ENCODE measurements at regions not wholly inside any gene's neighbourhood (a gene's known extent, or its start where the extent isn't known, plus 50 kb on each side); places are given as distances from the start of the nearest gene placed in this dataset.

DNA sequence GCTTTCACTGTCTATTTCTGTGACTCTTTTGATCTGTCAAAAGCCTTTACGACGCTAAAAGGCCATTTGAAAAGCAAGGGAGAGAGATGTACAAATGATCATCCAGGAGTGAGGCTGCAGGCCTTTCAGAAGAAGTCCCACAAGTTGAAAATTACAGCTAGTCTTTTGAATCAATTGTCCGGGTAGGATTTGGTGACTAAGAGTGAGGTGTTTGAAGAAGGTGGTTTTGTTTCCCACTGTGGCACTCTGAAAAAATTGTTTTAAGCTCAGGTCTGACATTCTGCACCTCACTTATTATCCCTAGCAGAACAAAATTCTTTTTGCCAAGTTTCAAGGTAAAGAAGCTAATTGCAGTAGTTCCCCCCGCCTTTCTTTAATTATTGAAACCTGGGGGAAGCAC lies 50.8 kb upstream of the TMEM108 start:
- Histone ChIP-seq H3K27me3 (replicated peaks) (no peaks in the 10 kb centered on the region), H3K4me3 (ENCODE audit: low read depth, low read length) (no peak overlapping the region), H3K27ac (no peak overlapping the region), H3K36me3 (replicated peaks) (no peaks in the 10 kb centered on the region)
- TF ChIP-seq, protein P1, sequence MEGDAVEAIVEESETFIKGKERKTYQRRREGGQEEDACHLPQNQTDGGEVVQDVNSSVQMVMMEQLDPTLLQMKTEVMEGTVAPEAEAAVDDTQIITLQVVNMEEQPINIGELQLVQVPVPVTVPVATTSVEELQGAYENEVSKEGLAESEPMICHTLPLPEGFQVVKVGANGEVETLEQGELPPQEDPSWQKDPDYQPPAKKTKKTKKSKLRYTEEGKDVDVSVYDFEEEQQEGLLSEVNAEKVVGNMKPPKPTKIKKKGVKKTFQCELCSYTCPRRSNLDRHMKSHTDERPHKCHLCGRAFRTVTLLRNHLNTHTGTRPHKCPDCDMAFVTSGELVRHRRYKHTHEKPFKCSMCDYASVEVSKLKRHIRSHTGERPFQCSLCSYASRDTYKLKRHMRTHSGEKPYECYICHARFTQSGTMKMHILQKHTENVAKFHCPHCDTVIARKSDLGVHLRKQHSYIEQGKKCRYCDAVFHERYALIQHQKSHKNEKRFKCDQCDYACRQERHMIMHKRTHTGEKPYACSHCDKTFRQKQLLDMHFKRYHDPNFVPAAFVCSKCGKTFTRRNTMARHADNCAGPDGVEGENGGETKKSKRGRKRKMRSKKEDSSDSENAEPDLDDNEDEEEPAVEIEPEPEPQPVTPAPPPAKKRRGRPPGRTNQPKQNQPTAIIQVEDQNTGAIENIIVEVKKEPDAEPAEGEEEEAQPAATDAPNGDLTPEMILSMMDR (IDR thresholded peaks at IDR 0.05; ENCODE audit: low read depth, low read length, missing control alignments), result no peak
- in situ Hi-C loops (cut with HindIII; ENCODE audit: low pct_ligation_motif_present, low sequenced_read_pairs), result no loop called here
- DNase-seq, result no peak

DNA sequence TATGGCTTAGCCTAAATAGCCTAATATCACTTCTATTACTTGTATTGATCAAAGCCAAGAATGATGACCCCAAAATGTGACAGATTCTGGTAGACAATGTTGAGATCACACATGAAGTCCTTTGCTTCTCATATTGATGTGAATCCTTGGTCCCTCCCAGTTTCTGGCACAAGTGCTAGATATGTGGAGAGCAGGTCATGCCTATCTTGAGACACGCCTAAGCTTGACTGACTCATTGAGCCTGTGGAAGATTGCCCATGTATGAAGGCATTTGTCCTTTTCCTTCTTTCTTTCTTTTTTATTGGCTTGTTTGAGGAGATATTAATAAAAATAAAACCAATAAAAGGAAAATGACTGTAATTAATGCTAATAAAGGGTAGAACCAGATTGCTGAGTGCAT lies 54.0 kb upstream of the TMEM108 start:
- in situ Hi-C loops (cut with HindIII; ENCODE audit: low pct_ligation_motif_present, low sequenced_read_pairs), result no loop called here
- TF ChIP-seq, protein P1 (IDR thresholded peaks at IDR 0.05; ENCODE audit: low read depth, low read length, missing control alignments), result no peak
- no peak for DNase-seq
- H3K4me3 ChIP-seq (ENCODE audit: low read depth, low read length), result no peak overlapping the region
- H3K36me3 ChIP-seq (replicated peaks), result no peaks in the 10 kb centered on the region
- no peaks in the 10 kb centered on the region for H3K27me3 ChIP-seq (replicated peaks)
- no peak overlapping the region for H3K27ac ChIP-seq

DNA sequence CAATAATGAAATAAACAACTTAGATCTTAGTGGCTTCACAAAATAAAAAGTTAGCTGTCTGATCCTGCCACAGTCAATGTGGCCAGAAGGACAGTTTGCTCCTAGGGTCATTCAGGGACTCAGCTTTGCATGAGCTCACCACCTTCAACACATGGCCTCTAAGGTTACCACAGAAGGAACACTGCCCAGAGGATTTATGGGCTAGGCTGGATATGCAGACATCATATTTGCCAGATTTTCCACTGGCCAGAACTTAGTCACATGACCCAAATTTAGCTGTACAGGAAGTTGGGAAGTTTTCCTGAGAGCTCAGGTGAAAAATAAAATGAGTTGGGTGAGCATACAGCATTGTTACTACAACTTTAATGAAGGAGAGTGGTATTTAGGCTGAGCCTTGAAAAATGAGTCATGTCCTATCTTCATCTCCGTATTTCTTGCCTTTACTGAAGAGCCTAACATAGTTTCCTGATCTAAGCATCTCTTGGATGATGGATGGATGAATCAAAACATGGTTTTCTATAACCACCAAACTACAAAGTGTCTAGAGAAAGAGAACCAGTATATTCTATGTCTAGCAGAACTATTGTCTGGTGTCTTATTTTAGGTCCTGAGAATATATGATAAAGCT lies 54.9 kb upstream of the TMEM108 start:
- in situ Hi-C loops (cut with HindIII; ENCODE audit: low pct_ligation_motif_present, low sequenced_read_pairs), result no loop called here
- Histone ChIP-seq H3K27me3 (replicated peaks) (no peaks in the 10 kb centered on the region), H3K27ac (no peak overlapping the region), H3K4me3 (ENCODE audit: low read depth, low read length) (no peak overlapping the region), H3K36me3 (replicated peaks) (no peaks in the 10 kb centered on the region)
- no peak for DNase-seq
- TF ChIP-seq, protein P1 (IDR thresholded peaks at IDR 0.05; ENCODE audit: low read depth, low read length, missing control alignments), result no peak

DNA sequence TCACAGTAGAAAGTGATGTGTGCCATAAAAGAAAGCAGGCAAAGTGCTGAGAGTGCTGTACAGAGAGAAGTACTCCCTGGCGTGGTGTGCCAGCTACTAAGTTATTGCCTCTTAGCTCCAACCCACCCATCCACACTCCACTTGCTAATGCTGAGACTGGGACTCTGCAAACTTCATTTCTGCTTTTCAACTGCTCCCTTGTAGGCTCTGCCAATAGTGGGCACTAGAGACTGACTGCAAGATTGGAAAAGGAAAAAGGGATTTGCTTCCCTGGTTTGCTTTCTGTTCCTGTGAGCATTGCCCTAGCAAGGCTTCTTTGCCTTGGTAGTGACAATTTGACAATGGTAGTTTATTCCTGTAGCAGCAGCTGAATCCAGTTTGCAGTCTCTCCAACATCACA lies 56.5 kb upstream of the TMEM108 start:
- no peak overlapping the region for H3K4me3 ChIP-seq (ENCODE audit: low read depth, low read length)
- H3K27ac ChIP-seq, result no peak overlapping the region
- in situ Hi-C loops (cut with HindIII; ENCODE audit: low pct_ligation_motif_present, low sequenced_read_pairs), result no loop called here
- no peak for DNase-seq
- no peaks in the 10 kb centered on the region for H3K27me3 ChIP-seq (replicated peaks)
- TF ChIP-seq, protein P1 (IDR thresholded peaks at IDR 0.05; ENCODE audit: low read depth, low read length, missing control alignments), result no peak
- H3K36me3 ChIP-seq (replicated peaks), result no peaks in the 10 kb centered on the region

DNA sequence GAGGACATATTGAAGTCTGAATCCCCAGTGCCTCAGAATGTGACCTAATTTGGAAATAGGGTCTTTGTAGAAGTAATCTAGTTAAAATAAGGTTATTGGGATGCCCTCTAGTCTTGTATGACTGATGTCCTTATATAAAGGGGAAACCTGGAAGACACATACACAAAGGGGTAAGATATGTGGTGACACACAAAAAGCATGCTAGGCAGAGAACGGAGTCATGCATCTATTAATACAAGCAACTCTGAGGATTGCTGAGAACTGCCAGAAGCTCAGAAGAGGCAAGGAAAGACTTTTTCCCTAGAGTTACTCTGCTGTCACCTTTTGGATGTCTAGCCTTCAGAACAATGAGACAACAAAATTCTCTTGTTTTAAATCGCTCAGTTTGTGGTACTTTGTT lies 58.1 kb upstream of the TMEM108 start:
- in situ Hi-C loops (cut with HindIII; ENCODE audit: low pct_ligation_motif_present, low sequenced_read_pairs), result no loop called here

More for the DNA sequence above, 58.1 kb upstream of the TMEM108 start:
- no peak for DNase-seq
- Histone ChIP-seq H3K36me3 (replicated peaks) (no peaks in the 10 kb centered on the region), H3K4me3 (ENCODE audit: low read depth, low read length) (no peak overlapping the region), H3K27me3 (replicated peaks) (no peaks in the 10 kb centered on the region), H3K27ac (no peak overlapping the region)
- TF ChIP-seq, protein P1 (IDR thresholded peaks at IDR 0.05; ENCODE audit: low read depth, low read length, missing control alignments), result no peak

All from brain microvascular endothelial cell (primary cell).